Stimulated activated CD4-positive, alpha-beta T cell treated with anti-CD3 and anti-CD28 coated beads, TNF-alpha, amount 100 ng/mL, for 48 hours (primary cell): ENCODE measurements at regions not wholly inside any gene's neighbourhood (a gene's known extent, or its start where the extent isn't known, plus 50 kb on each side); places are given as distances from the start of the nearest gene placed in this dataset.

ENCODE experiments used
- DNase-seq, 3 donors: peaks; one replicate each; pipeline ENCODE4 v3.0.0-alpha.2; 2020; ENCODE audit warnings: low read depth in 3 of 3

GRCh38 chr6:40754461-40755045 lies 167.4 kb upstream of the LRFN2 start:
- no peak for DNase-seq

GRCh38 chr6:40753675-40754448 lies 166.7 kb upstream of the LRFN2 start:
- DNase-seq = no peak

GRCh38 chr6:40753048-40753447 lies 165.9 kb upstream of the LRFN2 start:
- DNase-seq = no peak

- no peak for DNase-seq
Observed at GRCh38 chr6:40744835-40745234, 157.7 kb upstream of the LRFN2 start.

- no peak for DNase-seq
Observed at GRCh38 chr6:40743690-40744446, 156.7 kb upstream of the LRFN2 start.

- no peak for DNase-seq
Observed at GRCh38 chr6:40743226-40743625, 156.1 kb upstream of the LRFN2 start.

GRCh38 chr6:40740518-40740917 lies 153.4 kb upstream of the LRFN2 start:
- DNase-seq = no peak

- no peak for DNase-seq
Observed at GRCh38 chr6:40738551-40739193, 151.5 kb upstream of the LRFN2 start.

- no peak for DNase-seq
Observed at GRCh38 chr6:40735521-40735920, 148.4 kb upstream of the LRFN2 start.

GRCh38 chr6:40735121-40735520 lies 148.0 kb upstream of the LRFN2 start:
- no peak for DNase-seq

- DNase-seq = no peak
Observed at GRCh38 chr6:40734607-40735006, 147.4 kb upstream of the LRFN2 start.

- DNase-seq = no peak
Observed at GRCh38 chr6:40733770-40734396, 146.7 kb upstream of the LRFN2 start.

- no peak for DNase-seq
Observed at GRCh38 chr6:40733290-40733689, 146.1 kb upstream of the LRFN2 start.

- DNase-seq = no peak
Observed at GRCh38 chr6:40732878-40733277, 145.7 kb upstream of the LRFN2 start.

GRCh38 chr6:40728643-40729042 lies 141.5 kb upstream of the LRFN2 start:
- no peak for DNase-seq

GRCh38 chr6:40727271-40727670 lies 140.1 kb upstream of the LRFN2 start:
- DNase-seq = no peak

- DNase-seq = no peak
Observed at GRCh38 chr6:40726853-40727252, 139.7 kb upstream of the LRFN2 start.

GRCh38 chr6:40725390-40725789 lies 138.2 kb upstream of the LRFN2 start:
- no peak for DNase-seq

GRCh38 chr6:40724886-40725285 lies 137.7 kb upstream of the LRFN2 start:
- DNase-seq = no peak

- no peak for DNase-seq
Observed at GRCh38 chr6:40723967-40724366, 136.8 kb upstream of the LRFN2 start.

GRCh38 chr6:40722553-40723258 lies 135.5 kb upstream of the LRFN2 start:
- DNase-seq = no peak
